ENCODE measurements at regions not wholly inside any gene's neighbourhood (a gene's known extent, or its start where the extent isn't known, plus 50 kb on each side); places are given as distances from the start of the nearest gene placed in this dataset.

DNA sequence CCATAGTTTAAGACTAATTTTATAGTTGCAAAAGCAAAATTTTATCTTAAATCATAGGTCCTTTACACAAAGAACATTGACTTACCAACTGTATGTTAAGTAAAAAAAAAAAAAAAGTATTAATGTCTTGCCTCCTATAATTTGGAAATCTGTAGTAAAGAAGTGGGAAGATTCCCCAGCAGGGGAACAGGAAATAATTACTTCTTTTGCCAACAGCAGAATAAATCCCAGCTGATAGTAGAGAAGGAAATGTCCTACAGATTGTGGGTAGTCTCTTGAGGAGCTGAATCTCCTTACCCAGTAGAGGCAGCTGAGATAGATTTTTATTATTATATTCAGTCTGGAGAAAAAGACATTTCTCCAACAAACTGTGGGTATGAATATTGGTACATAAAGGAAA is 193.7 kb downstream of the SLC6A15 start:
- Histone ChIP-seq H3K4me2 (ENCODE audit: low read length) (no peak overlapping the region), H3K9ac (ENCODE audit: low read length) (no peak overlapping the region), H3K79me2 (ENCODE audit: low read length) (no peaks in the 10 kb centered on the region), H3K27ac (ENCODE audit: low read length) (no peak overlapping the region), H2AFZ (ENCODE audit: low read depth, low read length) (no peak overlapping the region), H3K27me3 (ENCODE audit: low read depth, low read length) (no peaks in the 10 kb centered on the region), H3K36me3 (replicated peaks; ENCODE audit: low read depth, low read length) (no peaks in the 10 kb centered on the region), H3K9me3 (ENCODE audit: insufficient read depth, low read length) (no peaks in the 10 kb centered on the region), H3K4me3 (ENCODE audit: low read length) (no peak overlapping the region), H4K20me1 (ENCODE audit: insufficient read depth, low read length) (no peaks in the 10 kb centered on the region), H3K4me1 (ENCODE audit: low read length) (no peaks in the 10 kb centered on the region)
- TF ChIP-seq, protein P1, sequence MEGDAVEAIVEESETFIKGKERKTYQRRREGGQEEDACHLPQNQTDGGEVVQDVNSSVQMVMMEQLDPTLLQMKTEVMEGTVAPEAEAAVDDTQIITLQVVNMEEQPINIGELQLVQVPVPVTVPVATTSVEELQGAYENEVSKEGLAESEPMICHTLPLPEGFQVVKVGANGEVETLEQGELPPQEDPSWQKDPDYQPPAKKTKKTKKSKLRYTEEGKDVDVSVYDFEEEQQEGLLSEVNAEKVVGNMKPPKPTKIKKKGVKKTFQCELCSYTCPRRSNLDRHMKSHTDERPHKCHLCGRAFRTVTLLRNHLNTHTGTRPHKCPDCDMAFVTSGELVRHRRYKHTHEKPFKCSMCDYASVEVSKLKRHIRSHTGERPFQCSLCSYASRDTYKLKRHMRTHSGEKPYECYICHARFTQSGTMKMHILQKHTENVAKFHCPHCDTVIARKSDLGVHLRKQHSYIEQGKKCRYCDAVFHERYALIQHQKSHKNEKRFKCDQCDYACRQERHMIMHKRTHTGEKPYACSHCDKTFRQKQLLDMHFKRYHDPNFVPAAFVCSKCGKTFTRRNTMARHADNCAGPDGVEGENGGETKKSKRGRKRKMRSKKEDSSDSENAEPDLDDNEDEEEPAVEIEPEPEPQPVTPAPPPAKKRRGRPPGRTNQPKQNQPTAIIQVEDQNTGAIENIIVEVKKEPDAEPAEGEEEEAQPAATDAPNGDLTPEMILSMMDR (IDR thresholded peaks at IDR 0.05; ENCODE audit: low read depth, low read length) = no peak
- no peak for TF ChIP-seq EZH2phosphoT487 (IDR thresholded peaks at IDR 0.05; ENCODE audit: low read depth)

DNA sequence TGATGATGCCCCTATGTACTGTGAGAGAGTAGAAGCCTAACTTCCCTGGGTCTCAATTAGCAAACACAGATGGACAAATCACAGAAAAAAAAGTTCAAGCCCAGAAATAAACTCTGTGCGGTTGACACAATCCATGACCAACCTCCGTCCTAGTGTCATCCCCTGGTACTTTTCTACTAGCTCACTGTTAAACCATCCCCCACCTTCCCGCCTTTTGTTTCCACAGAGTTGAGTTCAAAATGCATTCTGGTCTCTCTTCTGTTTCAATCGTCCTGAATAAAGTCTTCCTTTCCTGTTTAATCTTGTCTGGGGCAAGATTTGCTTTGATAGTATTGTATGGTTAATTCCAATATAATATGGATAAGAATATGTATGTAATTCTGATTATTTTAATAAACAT is 199.9 kb downstream of the SLC6A15 start:
- Histone ChIP-seq H3K4me1 (ENCODE audit: low read length) (no peaks in the 10 kb centered on the region), H3K4me2 (ENCODE audit: low read length) (no peak overlapping the region), H3K9ac (ENCODE audit: low read length) (no peak overlapping the region), H3K27ac (ENCODE audit: low read length) (no peak overlapping the region), H3K27me3 (ENCODE audit: low read depth, low read length) (no peaks in the 10 kb centered on the region), H3K79me2 (ENCODE audit: low read length) (no peaks in the 10 kb centered on the region), H3K36me3 (replicated peaks; ENCODE audit: low read depth, low read length) (no peaks in the 10 kb centered on the region), H3K9me3 (ENCODE audit: insufficient read depth, low read length) (no peaks in the 10 kb centered on the region), H2AFZ (ENCODE audit: low read depth, low read length) (no peak overlapping the region), H4K20me1 (ENCODE audit: insufficient read depth, low read length) (no peaks in the 10 kb centered on the region), H3K4me3 (ENCODE audit: low read length) (no peak overlapping the region)
- TF ChIP-seq EZH2phosphoT487 (IDR thresholded peaks at IDR 0.05; ENCODE audit: low read depth) = no peak
- TF ChIP-seq, protein P1 (IDR thresholded peaks at IDR 0.05; ENCODE audit: low read depth, low read length) = no peak

DNA sequence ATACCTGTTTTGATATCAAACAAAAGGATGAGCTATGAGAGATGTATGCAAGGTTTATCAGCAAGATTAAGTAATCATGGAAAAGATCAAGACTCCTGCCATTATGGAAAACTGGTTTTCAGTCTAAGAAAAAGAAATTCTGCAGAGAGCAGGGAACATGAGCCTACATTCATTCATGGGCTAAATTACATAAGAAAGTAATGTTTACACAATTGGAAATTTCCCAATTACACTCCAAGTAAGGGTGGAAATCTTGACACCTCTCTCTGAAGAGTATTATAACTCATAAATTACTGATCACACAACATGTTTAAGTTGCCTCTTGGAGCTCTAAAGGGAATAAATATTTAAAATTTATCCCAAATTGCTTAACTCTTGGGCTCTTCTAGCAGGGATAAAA is 206.2 kb downstream of the SLC6A15 start:
- no peaks in the 10 kb centered on the region for H3K27me3 ChIP-seq (ENCODE audit: low read depth, low read length)
- no peak overlapping the region for H3K4me3 ChIP-seq (ENCODE audit: low read length)
- H2AFZ ChIP-seq (ENCODE audit: low read depth, low read length) = no peak overlapping the region
- no peak overlapping the region for H3K27ac ChIP-seq (ENCODE audit: low read length)
- no peak for TF ChIP-seq EZH2phosphoT487 (IDR thresholded peaks at IDR 0.05; ENCODE audit: low read depth)
- TF ChIP-seq, protein P1 (IDR thresholded peaks at IDR 0.05; ENCODE audit: low read depth, low read length) = no peak
- no peaks in the 10 kb centered on the region for H3K4me1 ChIP-seq (ENCODE audit: low read length)
- no peak overlapping the region for H3K9ac ChIP-seq (ENCODE audit: low read length)
- no peaks in the 10 kb centered on the region for H3K79me2 ChIP-seq (ENCODE audit: low read length)
- H3K36me3 ChIP-seq (replicated peaks; ENCODE audit: low read depth, low read length) = no peaks in the 10 kb centered on the region
- H3K9me3 ChIP-seq (ENCODE audit: insufficient read depth, low read length) = no peaks in the 10 kb centered on the region
- no peak overlapping the region for H3K4me2 ChIP-seq (ENCODE audit: low read length)
- H4K20me1 ChIP-seq (ENCODE audit: insufficient read depth, low read length) = no peaks in the 10 kb centered on the region

DNA sequence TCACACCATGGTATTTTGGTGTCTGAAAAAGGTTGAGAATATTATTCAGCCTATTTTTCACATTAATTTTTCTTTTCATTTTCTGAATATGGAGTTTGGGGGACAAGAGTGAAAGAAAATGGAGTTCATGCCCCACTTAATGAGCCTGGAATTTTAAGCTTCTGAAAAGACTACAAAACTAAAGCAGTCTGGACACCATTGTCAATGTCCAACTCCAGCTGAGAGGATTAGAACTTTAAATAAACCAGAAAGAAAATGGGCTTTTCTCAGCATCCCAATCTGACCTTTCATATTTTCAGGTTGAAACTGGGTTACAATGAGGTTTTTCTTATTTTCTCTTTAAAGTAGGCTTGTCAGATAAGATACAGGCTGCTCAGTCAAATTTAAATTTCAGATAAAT is 207.7 kb downstream of the SLC6A15 start:
- H3K27me3 ChIP-seq (ENCODE audit: low read depth, low read length) = no peaks in the 10 kb centered on the region
- no peaks in the 10 kb centered on the region for H3K79me2 ChIP-seq (ENCODE audit: low read length)
- H3K9me3 ChIP-seq (ENCODE audit: insufficient read depth, low read length) = no peaks in the 10 kb centered on the region
- H3K27ac ChIP-seq (ENCODE audit: low read length) = no peak overlapping the region
- H3K4me2 ChIP-seq (ENCODE audit: low read length) = no peak overlapping the region
- H4K20me1 ChIP-seq (ENCODE audit: insufficient read depth, low read length) = no peaks in the 10 kb centered on the region
- H3K36me3 ChIP-seq (replicated peaks; ENCODE audit: low read depth, low read length) = no peaks in the 10 kb centered on the region
- no peak for TF ChIP-seq EZH2phosphoT487 (IDR thresholded peaks at IDR 0.05; ENCODE audit: low read depth)
- TF ChIP-seq, protein P1 (IDR thresholded peaks at IDR 0.05; ENCODE audit: low read depth, low read length) = no peak
- H3K9ac ChIP-seq (ENCODE audit: low read length) = no peak overlapping the region
- no peak overlapping the region for H2AFZ ChIP-seq (ENCODE audit: low read depth, low read length)
- no peaks in the 10 kb centered on the region for H3K4me1 ChIP-seq (ENCODE audit: low read length)
- H3K4me3 ChIP-seq (ENCODE audit: low read length) = no peak overlapping the region
